ENCODE measurements at regions not wholly inside any gene's neighbourhood (a gene's known extent, or its start where the extent isn't known, plus 50 kb on each side); places are given as distances from the start of the nearest gene placed in this dataset.
A peak's percentile ranks its signal among the peaks of the same experiment; 100 is the strongest.

DNA sequence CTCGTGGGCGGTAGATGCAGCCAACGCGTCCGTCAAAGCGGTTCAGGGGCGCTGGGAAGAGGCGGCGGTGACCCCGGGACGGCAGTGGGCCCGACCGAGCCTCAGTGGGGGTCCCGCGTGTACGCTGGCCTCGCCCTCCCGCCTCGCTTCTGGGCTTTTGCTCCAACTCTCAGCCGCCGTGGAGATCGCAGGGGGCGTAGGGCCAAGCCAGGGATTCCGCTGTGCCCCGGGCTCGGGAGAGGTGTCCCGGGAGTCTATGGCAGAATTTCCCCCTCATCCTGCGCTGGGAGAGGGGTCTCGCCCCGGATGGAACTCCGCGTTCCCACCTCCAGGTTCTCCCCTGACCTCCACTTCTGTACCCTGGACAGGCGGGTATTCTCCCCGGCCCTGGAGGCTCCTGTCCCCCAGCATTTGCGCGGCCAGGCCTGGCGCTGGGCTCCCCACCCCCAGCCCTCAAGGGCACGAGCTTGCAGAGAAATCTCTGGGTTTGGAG is 131.9 kb downstream of the MRPL36 start (continued):
- TF ChIP-seq, protein P1, sequence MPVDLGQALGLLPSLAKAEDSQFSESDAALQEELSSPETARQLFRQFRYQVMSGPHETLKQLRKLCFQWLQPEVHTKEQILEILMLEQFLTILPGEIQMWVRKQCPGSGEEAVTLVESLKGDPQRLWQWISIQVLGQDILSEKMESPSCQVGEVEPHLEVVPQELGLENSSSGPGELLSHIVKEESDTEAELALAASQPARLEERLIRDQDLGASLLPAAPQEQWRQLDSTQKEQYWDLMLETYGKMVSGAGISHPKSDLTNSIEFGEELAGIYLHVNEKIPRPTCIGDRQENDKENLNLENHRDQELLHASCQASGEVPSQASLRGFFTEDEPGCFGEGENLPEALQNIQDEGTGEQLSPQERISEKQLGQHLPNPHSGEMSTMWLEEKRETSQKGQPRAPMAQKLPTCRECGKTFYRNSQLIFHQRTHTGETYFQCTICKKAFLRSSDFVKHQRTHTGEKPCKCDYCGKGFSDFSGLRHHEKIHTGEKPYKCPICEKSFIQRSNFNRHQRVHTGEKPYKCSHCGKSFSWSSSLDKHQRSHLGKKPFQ (tag by site-specific recombination; IDR thresholded peaks at IDR 0.05), result no peak
- TF ChIP-seq, protein P2, sequence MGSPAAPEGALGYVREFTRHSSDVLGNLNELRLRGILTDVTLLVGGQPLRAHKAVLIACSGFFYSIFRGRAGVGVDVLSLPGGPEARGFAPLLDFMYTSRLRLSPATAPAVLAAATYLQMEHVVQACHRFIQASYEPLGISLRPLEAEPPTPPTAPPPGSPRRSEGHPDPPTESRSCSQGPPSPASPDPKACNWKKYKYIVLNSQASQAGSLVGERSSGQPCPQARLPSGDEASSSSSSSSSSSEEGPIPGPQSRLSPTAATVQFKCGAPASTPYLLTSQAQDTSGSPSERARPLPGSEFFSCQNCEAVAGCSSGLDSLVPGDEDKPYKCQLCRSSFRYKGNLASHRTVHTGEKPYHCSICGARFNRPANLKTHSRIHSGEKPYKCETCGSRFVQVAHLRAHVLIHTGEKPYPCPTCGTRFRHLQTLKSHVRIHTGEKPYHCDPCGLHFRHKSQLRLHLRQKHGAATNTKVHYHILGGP (tag by site-specific recombination; IDR thresholded peaks at IDR 0.05), result no peak
- TF ChIP-seq, protein P3, sequence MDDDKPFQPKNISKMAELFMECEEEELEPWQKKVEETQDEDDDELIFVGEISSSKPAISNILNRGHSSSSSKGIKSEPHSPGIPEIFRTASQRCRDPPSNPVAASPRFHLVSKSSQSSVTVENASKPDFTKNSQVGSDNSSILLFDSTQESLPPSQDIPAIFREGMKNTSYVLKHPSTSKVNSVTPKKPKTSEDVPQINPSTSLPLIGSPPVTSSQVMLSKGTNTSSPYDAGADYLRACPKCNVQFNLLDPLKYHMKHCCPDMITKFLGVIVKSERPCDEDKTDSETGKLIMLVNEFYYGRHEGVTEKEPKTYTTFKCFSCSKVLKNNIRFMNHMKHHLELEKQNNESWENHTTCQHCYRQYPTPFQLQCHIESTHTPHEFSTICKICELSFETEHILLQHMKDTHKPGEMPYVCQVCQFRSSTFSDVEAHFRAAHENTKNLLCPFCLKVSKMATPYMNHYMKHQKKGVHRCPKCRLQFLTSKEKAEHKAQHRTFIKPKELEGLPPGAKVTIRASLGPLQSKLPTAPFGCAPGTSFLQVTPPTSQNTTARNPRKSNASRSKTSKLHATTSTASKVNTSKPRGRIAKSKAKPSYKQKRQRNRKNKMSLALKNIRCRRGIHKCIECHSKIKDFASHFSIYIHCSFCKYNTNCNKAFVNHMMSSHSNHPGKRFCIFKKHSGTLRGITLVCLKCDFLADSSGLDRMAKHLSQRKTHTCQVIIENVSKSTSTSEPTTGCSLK (tag by site-specific recombination; IDR thresholded peaks at IDR 0.05), result no peak
- TF ChIP-seq, protein P4, sequence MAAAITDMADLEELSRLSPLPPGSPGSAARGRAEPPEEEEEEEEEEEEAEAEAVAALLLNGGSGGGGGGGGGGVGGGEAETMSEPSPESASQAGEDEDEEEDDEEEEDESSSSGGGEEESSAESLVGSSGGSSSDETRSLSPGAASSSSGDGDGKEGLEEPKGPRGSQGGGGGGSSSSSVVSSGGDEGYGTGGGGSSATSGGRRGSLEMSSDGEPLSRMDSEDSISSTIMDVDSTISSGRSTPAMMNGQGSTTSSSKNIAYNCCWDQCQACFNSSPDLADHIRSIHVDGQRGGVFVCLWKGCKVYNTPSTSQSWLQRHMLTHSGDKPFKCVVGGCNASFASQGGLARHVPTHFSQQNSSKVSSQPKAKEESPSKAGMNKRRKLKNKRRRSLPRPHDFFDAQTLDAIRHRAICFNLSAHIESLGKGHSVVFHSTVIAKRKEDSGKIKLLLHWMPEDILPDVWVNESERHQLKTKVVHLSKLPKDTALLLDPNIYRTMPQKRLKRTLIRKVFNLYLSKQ (tag by site-specific recombination; IDR thresholded peaks at IDR 0.05; ENCODE audit: borderline replicate concordance), result no peak
- TF ChIP-seq ZBTB7A (tag by site-specific recombination; IDR thresholded peaks at IDR 0.05; ENCODE audit: low read depth) (no peak), EGR2 (tag by site-specific recombination; IDR thresholded peaks at IDR 0.05; ENCODE audit: low read depth) (0 out of 2 replicates have a peak, but pooled peaks have one; percentile 15), ZBTB48 (tag by site-specific recombination; IDR thresholded peaks at IDR 0.05) (no peak)

DNA sequence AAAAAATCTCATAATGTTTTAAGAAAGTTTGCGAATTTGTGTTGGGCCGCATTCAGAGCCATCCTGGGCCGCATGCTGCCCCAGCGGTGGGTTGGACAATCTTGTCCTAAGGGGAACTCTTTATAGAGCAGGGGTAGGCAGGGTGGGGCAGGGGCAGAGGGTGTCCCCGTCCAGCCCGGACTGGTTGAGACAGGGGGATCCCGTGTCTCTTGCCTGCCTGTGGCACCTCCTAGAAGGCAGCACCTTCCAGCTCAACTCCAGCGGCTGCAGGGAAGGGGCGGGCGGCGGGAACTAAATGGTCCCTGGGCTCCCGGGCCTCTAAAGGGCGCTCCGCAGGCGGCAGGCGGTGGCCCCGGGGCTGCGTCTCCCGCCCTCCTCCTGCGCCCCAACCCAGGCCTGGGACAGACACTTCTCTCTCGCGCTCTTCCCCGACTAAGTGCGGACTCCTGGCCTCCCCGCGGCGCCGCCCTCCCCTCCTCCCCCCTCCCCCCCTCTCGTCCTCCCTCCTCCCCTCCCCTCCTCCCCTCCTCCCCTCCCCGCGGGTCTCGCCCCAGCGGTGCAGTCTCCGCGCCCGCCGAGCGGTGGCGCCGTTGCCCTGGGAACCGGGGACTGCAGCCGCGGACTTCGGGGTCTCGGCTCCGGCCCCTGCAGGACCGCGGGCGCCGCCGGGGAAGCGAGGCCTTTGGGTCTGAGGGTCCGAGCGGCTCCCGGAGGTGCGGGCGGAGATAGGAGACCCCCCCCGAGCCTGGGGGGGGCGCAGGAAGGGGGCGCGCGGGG is 132.6 kb downstream of the MRPL36 start:
- ChIA-PET CTCF (no interaction called here), POLR2A (no interaction called here)
- no peak overlapping the region; the same call in 1 of the 2 replicates for H3K27ac ChIP-seq (ENCODE audit: extremely low read depth, low read depth, low read length)
- peak overlapping the region; percentile 22 for H3K4me3 ChIP-seq (ENCODE audit: low read depth, low read length)
- H3K9me3 ChIP-seq (ENCODE audit: control insufficient read depth, insufficient read depth, low read depth, low read length), result no peaks in the 10 kb centered on the region
- no peaks in the 10 kb centered on the region; the same call in 1 of the 2 replicates for H3K4me1 ChIP-seq (ENCODE audit: control insufficient read depth, insufficient read depth, low read length)
- H3K36me3 ChIP-seq (ENCODE audit: control insufficient read depth in 2 of 2, insufficient read depth in 1 of 2, low read length in 2 of 2), result no peaks in the 10 kb centered on the region
- TF ChIP-seq ZNF335 (tag by site-specific recombination; conservative IDR thresholded peaks at IDR 0.05), result peak; percentile 85
- peak; percentile 86 for TF ChIP-seq ZBTB48 (tag by site-specific recombination; IDR thresholded peaks at IDR 0.05)
- TF ChIP-seq ZBTB8A (tag by site-specific recombination; IDR thresholded peaks at IDR 0.05), result peak; percentile 93
- TF ChIP-seq ZSCAN30 (tag by site-specific recombination; IDR thresholded peaks at IDR 0.05), result no peak
- TF ChIP-seq, protein P5, sequence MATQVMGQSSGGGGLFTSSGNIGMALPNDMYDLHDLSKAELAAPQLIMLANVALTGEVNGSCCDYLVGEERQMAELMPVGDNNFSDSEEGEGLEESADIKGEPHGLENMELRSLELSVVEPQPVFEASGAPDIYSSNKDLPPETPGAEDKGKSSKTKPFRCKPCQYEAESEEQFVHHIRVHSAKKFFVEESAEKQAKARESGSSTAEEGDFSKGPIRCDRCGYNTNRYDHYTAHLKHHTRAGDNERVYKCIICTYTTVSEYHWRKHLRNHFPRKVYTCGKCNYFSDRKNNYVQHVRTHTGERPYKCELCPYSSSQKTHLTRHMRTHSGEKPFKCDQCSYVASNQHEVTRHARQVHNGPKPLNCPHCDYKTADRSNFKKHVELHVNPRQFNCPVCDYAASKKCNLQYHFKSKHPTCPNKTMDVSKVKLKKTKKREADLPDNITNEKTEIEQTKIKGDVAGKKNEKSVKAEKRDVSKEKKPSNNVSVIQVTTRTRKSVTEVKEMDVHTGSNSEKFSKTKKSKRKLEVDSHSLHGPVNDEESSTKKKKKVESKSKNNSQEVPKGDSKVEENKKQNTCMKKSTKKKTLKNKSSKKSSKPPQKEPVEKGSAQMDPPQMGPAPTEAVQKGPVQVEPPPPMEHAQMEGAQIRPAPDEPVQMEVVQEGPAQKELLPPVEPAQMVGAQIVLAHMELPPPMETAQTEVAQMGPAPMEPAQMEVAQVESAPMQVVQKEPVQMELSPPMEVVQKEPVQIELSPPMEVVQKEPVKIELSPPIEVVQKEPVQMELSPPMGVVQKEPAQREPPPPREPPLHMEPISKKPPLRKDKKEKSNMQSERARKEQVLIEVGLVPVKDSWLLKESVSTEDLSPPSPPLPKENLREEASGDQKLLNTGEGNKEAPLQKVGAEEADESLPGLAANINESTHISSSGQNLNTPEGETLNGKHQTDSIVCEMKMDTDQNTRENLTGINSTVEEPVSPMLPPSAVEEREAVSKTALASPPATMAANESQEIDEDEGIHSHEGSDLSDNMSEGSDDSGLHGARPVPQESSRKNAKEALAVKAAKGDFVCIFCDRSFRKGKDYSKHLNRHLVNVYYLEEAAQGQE (tag by site-specific recombination; IDR thresholded peaks at IDR 0.05), result no peak
- TF ChIP-seq ZNF311 (tag by site-specific recombination; IDR thresholded peaks at IDR 0.05; ENCODE audit: borderline replicate concordance), result no peak
- peak; percentile 25; the same call in 1 of the 2 replicates for TF ChIP-seq ZNF654 (tag by site-specific recombination; IDR thresholded peaks at IDR 0.05; ENCODE audit: low read depth)
- peak; percentile 75 for TF ChIP-seq ZBTB20 (tag by site-specific recombination; IDR thresholded peaks at IDR 0.05)
- TF ChIP-seq ZNF23 (tag by site-specific recombination; IDR thresholded peaks at IDR 0.05; ENCODE audit: borderline replicate concordance), result 0 out of 2 replicates have a peak, but pooled peaks have one; percentile 22
- no peak for TF ChIP-seq ZBTB7A (tag by site-specific recombination; IDR thresholded peaks at IDR 0.05; ENCODE audit: low read depth)
- no peak for TF ChIP-seq ZNF626 (tag by site-specific recombination; IDR thresholded peaks at IDR 0.05)
- TF ChIP-seq GLI4 (tag by site-specific recombination; IDR thresholded peaks at IDR 0.05), result no peak
- TF ChIP-seq ZNF394 (tag by site-specific recombination; IDR thresholded peaks at IDR 0.05; ENCODE audit: borderline replicate concordance), result no peak
- TF ChIP-seq, protein P6, sequence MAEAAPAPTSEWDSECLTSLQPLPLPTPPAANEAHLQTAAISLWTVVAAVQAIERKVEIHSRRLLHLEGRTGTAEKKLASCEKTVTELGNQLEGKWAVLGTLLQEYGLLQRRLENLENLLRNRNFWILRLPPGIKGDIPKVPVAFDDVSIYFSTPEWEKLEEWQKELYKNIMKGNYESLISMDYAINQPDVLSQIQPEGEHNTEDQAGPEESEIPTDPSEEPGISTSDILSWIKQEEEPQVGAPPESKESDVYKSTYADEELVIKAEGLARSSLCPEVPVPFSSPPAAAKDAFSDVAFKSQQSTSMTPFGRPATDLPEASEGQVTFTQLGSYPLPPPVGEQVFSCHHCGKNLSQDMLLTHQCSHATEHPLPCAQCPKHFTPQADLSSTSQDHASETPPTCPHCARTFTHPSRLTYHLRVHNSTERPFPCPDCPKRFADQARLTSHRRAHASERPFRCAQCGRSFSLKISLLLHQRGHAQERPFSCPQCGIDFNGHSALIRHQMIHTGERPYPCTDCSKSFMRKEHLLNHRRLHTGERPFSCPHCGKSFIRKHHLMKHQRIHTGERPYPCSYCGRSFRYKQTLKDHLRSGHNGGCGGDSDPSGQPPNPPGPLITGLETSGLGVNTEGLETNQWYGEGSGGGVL (tag by site-specific recombination; IDR thresholded peaks at IDR 0.05), result peak; percentile 55
- peak; percentile 85 for TF ChIP-seq ZIC2 (tag by site-specific recombination; IDR thresholded peaks at IDR 0.05)

Measured in HEK293 (cell line).